Erythroblast (primary cell): ENCODE measurements at regions not wholly inside any gene's neighbourhood (a gene's known extent, or its start where the extent isn't known, plus 50 kb on each side); places are given as distances from the start of the nearest gene placed in this dataset.

Experiments used
- DNase-seq, 2 experiments: peaks; one replicate each; lab custom pipeline; 2025; lab: John Stamatoyannopoulos, UW
- GATA1 ChIP-seq: IDR thresholded peaks from 2 replicates; pipeline ENCODE4 v1.6.1; 2011; ENCODE audit warnings: low read depth, mild to moderate bottlenecking, control low read depth, low read length, moderate library complexity
- POLR2A ChIP-seq: IDR thresholded peaks from 2 replicates; pipeline ENCODE4 v1.6.1; 2011; ENCODE audit warnings: mild to moderate bottlenecking, low read length

DNA sequence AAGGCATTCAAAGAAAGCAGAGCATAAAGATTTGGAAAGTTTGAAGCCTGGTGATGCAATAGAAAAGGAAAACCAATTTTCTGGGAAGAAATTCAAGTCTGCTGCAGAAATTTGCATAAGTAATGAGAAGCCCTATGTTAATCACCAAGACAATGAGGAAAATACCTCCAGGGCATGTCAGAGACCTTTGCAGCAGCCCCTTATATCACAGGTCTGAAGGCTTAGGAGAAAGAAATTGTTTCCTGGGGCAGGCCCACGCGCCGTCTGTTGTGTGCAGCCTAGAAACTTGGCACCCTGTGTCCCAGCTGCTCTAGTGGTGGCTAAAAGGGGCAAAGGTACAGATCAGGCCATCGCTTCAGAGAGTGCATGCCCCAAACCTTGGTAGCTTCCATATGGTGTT lies 495.3 kb upstream of the CDH6 start:
- no peak for DNase-seq
- TF ChIP-seq GATA1 (no peak), POLR2A (no peak)

GRCh38 chr5:30693326-30693725 lies 500.2 kb upstream of the CDH6 start:
- TF ChIP-seq GATA1, result no peak
- no peak for TF ChIP-seq POLR2A
- DNase-seq, result no peak

- no peak for TF ChIP-seq GATA1
- no peak for TF ChIP-seq POLR2A
- DNase-seq, result no peak
These were observed 502.6 kb upstream of the CDH6 start for GRCh38 chr5:30690931-30691330.

GRCh38 chr5:30687461-30687860 lies 506.0 kb upstream of the CDH6 start:
- TF ChIP-seq GATA1 (no peak), POLR2A (no peak)
- no peak for DNase-seq

DNA sequence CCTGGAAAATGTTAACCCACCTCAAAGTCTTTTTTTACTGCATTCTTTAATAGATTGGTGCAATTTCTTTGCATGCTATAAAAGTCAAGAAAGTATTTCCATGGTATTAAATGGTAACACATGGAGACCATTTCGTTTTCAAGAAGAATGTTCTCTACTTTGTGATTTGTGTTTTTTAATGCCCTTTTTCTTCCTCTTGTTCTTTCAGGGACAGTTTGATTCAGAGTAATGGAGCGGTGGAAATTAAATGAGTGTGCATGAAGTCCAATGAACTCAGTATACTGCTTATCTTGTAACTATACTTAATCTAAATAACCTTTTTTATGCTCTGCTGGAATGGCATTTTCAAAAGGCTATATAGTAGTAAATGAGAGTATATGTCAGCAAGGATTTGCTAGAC lies 507.0 kb upstream of the CDH6 start:
- DNase-seq, result no peak
- TF ChIP-seq GATA1 (no peak), POLR2A (no peak)

DNA sequence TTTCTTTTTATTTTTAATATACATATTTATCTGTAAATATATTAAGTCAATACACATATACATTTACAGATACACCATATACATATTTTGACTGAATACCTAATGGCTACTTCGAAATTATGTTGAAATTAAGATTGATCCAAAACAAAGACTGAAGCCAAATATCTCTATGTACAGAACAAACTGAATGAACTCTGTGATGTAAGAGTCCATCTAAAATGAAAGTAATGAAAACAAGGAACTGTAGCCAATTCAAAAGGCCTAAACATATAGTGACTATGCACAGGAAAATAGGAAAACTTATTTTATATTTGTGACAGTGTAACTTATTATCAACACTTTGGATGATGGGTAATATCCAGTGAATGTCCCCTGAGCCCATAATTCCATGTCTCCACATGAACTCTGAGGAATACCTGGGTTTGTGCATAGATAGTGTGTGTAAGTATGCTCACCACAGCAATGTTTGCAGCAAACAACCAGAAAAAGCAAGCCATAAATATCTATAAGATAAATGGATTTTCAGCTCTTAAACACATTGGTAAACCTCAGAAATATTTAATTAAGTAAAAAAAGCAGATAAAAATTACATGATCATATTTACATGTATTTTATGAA lies 517.2 kb upstream of the CDH6 start:
- DNase-seq, result no peak
- TF ChIP-seq GATA1 (no peak), POLR2A (no peak)

- DNase-seq, result no peak
- TF ChIP-seq GATA1, result no peak
- no peak for TF ChIP-seq POLR2A
These were observed 526.2 kb upstream of the CDH6 start for GRCh38 chr5:30667293-30667692.

DNA sequence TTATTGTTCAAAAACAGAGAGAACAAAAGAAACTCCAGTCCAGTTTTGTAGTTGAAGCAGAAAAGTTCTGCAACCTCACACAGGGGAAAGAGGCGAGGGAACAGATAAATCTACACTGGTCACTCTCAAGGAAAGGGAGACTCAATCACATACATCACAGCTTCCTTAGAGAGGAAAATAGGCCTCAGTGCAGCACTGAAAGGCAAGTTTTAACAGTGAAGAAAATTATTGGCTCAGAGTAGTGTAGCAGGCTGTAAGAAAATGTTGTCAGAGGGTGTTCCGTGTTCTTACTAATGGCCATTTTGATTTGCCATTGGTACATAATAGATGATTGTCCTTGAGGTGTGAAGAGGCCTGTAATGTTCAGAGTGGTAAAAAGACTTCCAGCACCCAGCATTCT lies 530.0 kb upstream of the CDH6 start:
- TF ChIP-seq POLR2A (no peak), GATA1 (no peak)
- no peak for DNase-seq

DNA sequence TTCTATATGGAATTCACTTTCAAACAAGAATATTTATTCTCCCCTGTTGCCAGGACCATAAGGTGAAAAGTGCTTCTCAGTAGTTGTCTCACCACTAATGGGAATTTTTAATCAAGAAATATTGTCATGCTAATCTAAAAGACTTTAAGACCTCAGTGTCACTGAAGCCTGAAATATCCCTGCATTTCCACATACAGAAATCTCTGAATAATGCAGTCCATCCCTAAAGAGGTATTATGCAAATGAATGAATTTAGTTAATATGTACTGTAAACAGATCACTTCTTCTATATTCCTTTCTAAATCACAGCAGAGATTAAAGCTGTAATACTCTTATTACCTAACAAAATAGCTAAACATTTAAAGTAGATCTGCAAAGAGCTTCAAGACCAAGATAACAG lies 531.1 kb upstream of the CDH6 start:
- TF ChIP-seq POLR2A, result no peak
- TF ChIP-seq GATA1, result no peak

GRCh38 chr5:30661730-30662129 lies 531.8 kb upstream of the CDH6 start:
- no peak for DNase-seq
- TF ChIP-seq POLR2A (no peak), GATA1 (no peak)

More for the DNA sequence above, 531.1 kb upstream of the CDH6 start:
- no peak for DNase-seq

- TF ChIP-seq POLR2A (no peak), GATA1 (no peak)
- DNase-seq, result no peak
These were observed 534.1 kb upstream of the CDH6 start for GRCh38 chr5:30659417-30659816.

- no peak for TF ChIP-seq POLR2A
- TF ChIP-seq GATA1, result no peak
- DNase-seq, result no peak
These were observed 543.2 kb upstream of the CDH6 start for GRCh38 chr5:30650311-30650710.

DNA sequence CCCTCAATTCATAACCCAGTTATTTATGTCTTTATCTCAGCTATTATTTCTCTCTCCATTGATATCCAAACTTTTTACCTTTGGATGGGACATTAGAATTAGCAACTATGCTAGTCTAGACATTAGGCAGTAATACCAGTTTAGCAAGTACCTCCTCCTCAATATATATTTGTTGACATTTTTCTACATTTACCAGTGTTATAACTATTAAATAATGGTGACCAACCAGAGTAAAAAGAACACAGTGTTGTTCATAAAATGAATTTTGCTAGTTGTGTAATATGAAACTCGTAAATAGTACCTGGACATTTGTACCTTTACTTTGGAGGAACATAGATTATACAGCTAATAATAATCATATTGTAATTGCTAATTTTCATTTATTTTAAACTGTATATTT lies 554.6 kb upstream of the CDH6 start:
- no peak for TF ChIP-seq GATA1
- no peak for DNase-seq

- DNase-seq, result no peak
- no peak for TF ChIP-seq GATA1
- TF ChIP-seq POLR2A, result no peak
These were observed 565.5 kb upstream of the CDH6 start for GRCh38 chr5:30627945-30628344.

GRCh38 chr5:30626557-30626956 lies 566.9 kb upstream of the CDH6 start:
- no peak for DNase-seq

DNA sequence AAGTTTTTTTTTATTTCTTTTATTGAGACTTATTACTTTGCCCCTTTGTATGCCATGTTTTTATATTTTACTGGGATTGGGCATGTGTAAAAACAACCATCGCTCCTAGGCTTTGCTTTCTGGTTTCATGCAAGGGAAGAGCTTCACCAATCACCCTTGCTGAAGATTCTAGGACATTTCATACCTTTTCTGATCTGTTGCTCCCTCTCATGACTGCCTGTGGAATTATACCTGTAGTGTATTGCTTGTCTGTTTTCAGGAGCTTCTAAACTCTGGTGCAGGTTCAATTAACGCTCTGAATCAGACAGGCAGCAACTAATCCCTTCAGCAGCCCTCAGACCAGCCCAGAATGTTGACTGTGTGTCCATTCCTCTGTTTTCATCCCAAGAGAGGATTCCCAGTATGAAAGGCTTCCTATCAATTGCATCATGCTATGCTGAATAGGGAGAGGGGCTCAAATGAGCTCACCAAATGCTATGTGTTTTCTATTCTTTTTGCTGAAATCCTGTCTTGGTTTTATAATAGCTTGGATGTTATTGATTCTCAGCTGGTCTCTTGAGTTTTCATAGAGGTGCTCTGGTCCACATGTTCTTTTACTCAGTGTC lies 572.9 kb upstream of the CDH6 start:
- no peak for DNase-seq
- no peak for TF ChIP-seq GATA1
- TF ChIP-seq POLR2A, result no peak

More at GRCh38 chr5:30626557-30626956, 566.9 kb upstream of the CDH6 start:
- TF ChIP-seq POLR2A (no peak), GATA1 (no peak)
